ENCODE measurements at regions not wholly inside any gene's neighbourhood (a gene's known extent, or its start where the extent isn't known, plus 50 kb on each side); places are given as distances from the start of the nearest gene placed in this dataset.

- no peaks in the 10 kb centered on the region for H3K27me3 Mint-ChIP-seq (ENCODE audit: low read depth)
- Histone ChIP-seq H3K4ac (ENCODE audit: low read depth, low read length) (no peak overlapping the region), H3K23me2 (ENCODE audit: insufficient read length, low read depth, low read length, poor library complexity, severe bottlenecking) (no peaks in the 10 kb centered on the region), H3K9ac (ENCODE audit: extremely low read depth, insufficient read length, low read length) (no peak overlapping the region), H3T11ph (ENCODE audit: low read length) (no peak overlapping the region), H2BK15ac (ENCODE audit: low read depth, low read length) (no peak overlapping the region), H2BK120ac (ENCODE audit: low read depth, low read length, poor library complexity, severe bottlenecking) (no peak overlapping the region), H3K79me2 (ENCODE audit: insufficient read depth, low read length) (no peaks in the 10 kb centered on the region), H4K5ac (ENCODE audit: insufficient read length, low read depth, low read length) (no peak overlapping the region), H2AFZ (ENCODE audit: low read length) (no peak overlapping the region), H2AK5ac (ENCODE audit: insufficient read length, low read length) (no peak overlapping the region), H4K8ac (replicated peaks; ENCODE audit: insufficient read length, low read depth, low read length) (no peak overlapping the region), H4K20me1 (ENCODE audit: control insufficient read depth, insufficient read depth, insufficient read length) (no peaks in the 10 kb centered on the region), H3K56ac (ENCODE audit: insufficient read length, low read depth, low read length) (no peak overlapping the region), H2BK12ac (ENCODE audit: insufficient read length, low read depth, low read length) (no peak overlapping the region), H3K79me1 (ENCODE audit: insufficient read depth, low read depth, low read length, poor library complexity, severe bottlenecking) (no peaks in the 10 kb centered on the region), H2BK20ac (ENCODE audit: low read depth, low read length, poor library complexity, severe bottlenecking) (no peak overlapping the region), H3K23ac (ENCODE audit: insufficient read length, low read depth, low read length) (no peak overlapping the region), H3K27me3 (ENCODE audit: insufficient read depth, low read length) (no peaks in the 10 kb centered on the region), H4K91ac (ENCODE audit: insufficient read length, low read depth, low read length) (no peak overlapping the region), H3K4me1 (ENCODE audit: insufficient read depth, low read length) (no peaks in the 10 kb centered on the region), H3K27ac (ENCODE audit: insufficient read length, low read depth, low read length) (no peak overlapping the region), H3K14ac (ENCODE audit: insufficient read depth, low read length) (no peak overlapping the region), H3K18ac (ENCODE audit: insufficient read length, low read depth, low read length) (no peak overlapping the region), H2BK5ac (ENCODE audit: insufficient read length, low read length) (no peak overlapping the region), H3K9me3 (ENCODE audit: control insufficient read depth, low read depth, low read length) (no peaks in the 10 kb centered on the region), H3K4me2 (ENCODE audit: insufficient read depth, insufficient read length, low read length) (no peak overlapping the region)
- H3K4me1 Mint-ChIP-seq: no peaks in the 10 kb centered on the region
- H3K36me3 Mint-ChIP-seq (ENCODE audit: insufficient read depth in 1 of 3, low read depth in 3 of 3): peaks cover 0 to 2% (median 0%) of the 10 kb centered on the region in 3 experiments; a peak in 1 of 7 replicates
- H3K27ac Mint-ChIP-seq: no peak overlapping the region
- no CpG with 5 or more reads among the region's 2 CpGs for WGBS (ENCODE audit: extremely low coverage, insufficient read length, low lambda C conversion rate)
- no peak for DNase-seq
- H3K4me3 Mint-ChIP-seq: no peak overlapping the region
- no peak for TF ChIP-seq CTCF (conservative IDR thresholded peaks at IDR 0.05)
- no peaks in the 10 kb centered on the region for H3K9me3 Mint-ChIP-seq
Observed at GRCh38 chr11:37727371-37727770, 1129.3 kb upstream of the RAG2 start.
